Kidney tubule cell (primary cell): ENCODE measurements at regions not wholly inside any gene's neighbourhood (a gene's known extent, or its start where the extent isn't known, plus 50 kb on each side); places are given as distances from the start of the nearest gene placed in this dataset.

Experiments
- DNase-seq: peaks from one replicate; pipeline ENCODE4 v3.0.0-alpha.2; 2018; ENCODE audit warnings: low spot score

GRCh38 chr5:74954919-74955318 lies 88.7 kb upstream of the FAM169A start:
- DNase-seq, result peak; percentile 64

GRCh38 chr5:74953937-74954720 lies 87.9 kb upstream of the FAM169A start:
- DNase-seq, result peak; percentile 90

- DNase-seq, result no peak
Measured at GRCh38 chr5:74953554-74953936, 87.4 kb upstream of the FAM169A start.

GRCh38 chr5:74952406-74952805 lies 86.2 kb upstream of the FAM169A start:
- no peak for DNase-seq

GRCh38 chr5:74951865-74952264 lies 85.7 kb upstream of the FAM169A start:
- peak; percentile 38 for DNase-seq

- DNase-seq, result peak; percentile 35
Measured at GRCh38 chr5:74950836-74951515, 84.8 kb upstream of the FAM169A start.

- DNase-seq, result peak; percentile 56
Measured at GRCh38 chr5:74949976-74950375, 83.8 kb upstream of the FAM169A start.

- peak; percentile 82 for DNase-seq
Measured at GRCh38 chr5:74948031-74948546, 81.9 kb upstream of the FAM169A start.

GRCh38 chr5:74946471-74946870 lies 80.3 kb upstream of the FAM169A start:
- no peak for DNase-seq

GRCh38 chr5:74945561-74946165 lies 79.5 kb upstream of the FAM169A start:
- DNase-seq, result no peak

GRCh38 chr5:74943905-74944304 lies 77.7 kb upstream of the FAM169A start:
- DNase-seq, result no peak

- DNase-seq, result no peak
Measured at GRCh38 chr5:74942622-74943286, 76.6 kb upstream of the FAM169A start.

GRCh38 chr5:74940782-74941353 lies 74.7 kb upstream of the FAM169A start:
- no peak for DNase-seq

GRCh38 chr5:74938250-74938933 lies 72.2 kb upstream of the FAM169A start:
- no peak for DNase-seq

- DNase-seq, result no peak
Measured at GRCh38 chr5:74935752-74936091, 69.5 kb upstream of the FAM169A start.

- DNase-seq, result peak; percentile 87
Measured at GRCh38 chr5:74934949-74935751, 69.0 kb upstream of the FAM169A start.

GRCh38 chr5:74927336-74927735 lies 61.1 kb upstream of the FAM169A start:
- peak; percentile 59 for DNase-seq

- DNase-seq, result peak; percentile 62
Measured at GRCh38 chr5:74919487-74919886, 53.3 kb upstream of the FAM169A start.

- no peak for DNase-seq
Measured at GRCh38 chr5:74919041-74919440, 52.9 kb upstream of the FAM169A start.

- no peak for DNase-seq
Measured at GRCh38 chr5:74918232-74918669, 52.1 kb upstream of the FAM169A start.
